ENCODE measurements at regions not wholly inside any gene's neighbourhood (a gene's known extent, or its start where the extent isn't known, plus 50 kb on each side); places are given as distances from the start of the nearest gene placed in this dataset.

DNA sequence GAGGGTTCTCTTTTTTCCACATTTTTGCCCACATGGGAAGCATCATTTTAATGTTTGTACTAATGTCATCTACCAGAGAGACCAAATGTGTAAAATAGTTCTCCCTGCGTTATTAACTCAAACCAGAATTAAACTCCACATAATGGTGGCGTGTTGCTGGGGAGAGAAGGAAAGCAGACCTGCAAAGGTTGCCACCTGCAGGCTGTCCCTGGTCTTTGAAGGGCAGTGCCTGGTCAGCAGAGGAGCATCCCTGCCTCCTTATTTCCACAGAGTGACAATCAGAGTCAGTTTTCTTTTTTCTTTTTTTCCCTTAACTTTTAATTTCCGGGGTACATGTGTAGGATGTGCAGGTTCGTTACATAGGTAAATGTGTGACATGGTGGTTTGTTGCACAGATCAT is 214.5 kb downstream of the TBX18 start:
- H3K36me3 ChIP-seq (ENCODE audit: insufficient read depth, low read length): no peaks in the 10 kb centered on the region
- H3K4me1 ChIP-seq (ENCODE audit: control insufficient read depth, insufficient read depth, low read length): peaks cover 19% of the 10 kb centered on the region
- H3K4me3 ChIP-seq (ENCODE audit: low read length): no peak overlapping the region
- H3K9ac ChIP-seq (ENCODE audit: low read depth, low read length): no peak overlapping the region
- no peaks in the 10 kb centered on the region for H3K27me3 ChIP-seq (ENCODE audit: control insufficient read depth, insufficient read depth, low read length)
- no peaks in the 10 kb centered on the region for H3K9me3 ChIP-seq (replicated peaks; ENCODE audit: low read length)
- no peak overlapping the region for H3K4me2 ChIP-seq (ENCODE audit: low read length)

DNA sequence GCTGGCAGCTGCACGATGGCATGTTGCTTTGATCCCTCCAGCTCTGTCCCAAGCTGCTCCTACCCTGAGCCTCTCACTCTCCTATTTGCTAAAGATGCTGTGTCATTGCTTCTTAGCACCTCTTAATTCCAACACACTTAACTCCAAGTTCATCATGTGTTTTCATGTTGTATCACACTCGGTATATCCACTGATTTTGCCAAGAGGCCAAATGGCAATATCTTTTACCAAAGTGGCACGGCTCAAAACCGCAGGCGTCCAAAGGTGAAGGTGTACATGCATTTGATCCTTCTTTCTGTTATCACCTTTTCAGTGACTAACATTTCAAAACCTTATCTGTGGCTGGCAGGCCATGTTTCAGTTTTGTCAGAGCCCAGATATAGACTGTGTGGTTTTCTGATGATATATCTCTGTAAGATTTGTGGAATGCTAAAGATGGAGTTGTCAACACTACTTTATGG is 217.0 kb downstream of the TBX18 start:
- no peak overlapping the region for H3K9ac ChIP-seq (ENCODE audit: low read depth, low read length)
- H3K4me1 ChIP-seq (ENCODE audit: control insufficient read depth, insufficient read depth, low read length): peaks cover 7% of the 10 kb centered on the region
- no peak overlapping the region for H3K4me3 ChIP-seq (ENCODE audit: low read length)

GRCh38 chr6:84546427-84546914 is 217.9 kb downstream of the TBX18 start:
- no peak overlapping the region for H3K9ac ChIP-seq (ENCODE audit: low read depth, low read length)

More for the DNA sequence above, 217.0 kb downstream of the TBX18 start:
- Histone ChIP-seq H3K27me3 (ENCODE audit: control insufficient read depth, insufficient read depth, low read length) (no peaks in the 10 kb centered on the region), H3K9me3 (replicated peaks; ENCODE audit: low read length) (no peaks in the 10 kb centered on the region), H3K36me3 (ENCODE audit: insufficient read depth, low read length) (no peaks in the 10 kb centered on the region), H3K4me2 (ENCODE audit: low read length) (no peak overlapping the region)

GRCh38 chr6:84539122-84539856 is 225.1 kb downstream of the TBX18 start:
- H3K36me3 ChIP-seq (ENCODE audit: insufficient read depth, low read length): no peaks in the 10 kb centered on the region
- no peak overlapping the region for H3K4me2 ChIP-seq (ENCODE audit: low read length)
- no peak overlapping the region for H3K4me3 ChIP-seq (ENCODE audit: low read length)
- H3K4me1 ChIP-seq (ENCODE audit: control insufficient read depth, insufficient read depth, low read length): peaks cover 4% of the 10 kb centered on the region
- H3K9me3 ChIP-seq (replicated peaks; ENCODE audit: low read length): no peaks in the 10 kb centered on the region
- no peak overlapping the region for H3K9ac ChIP-seq (ENCODE audit: low read depth, low read length)
- H3K27me3 ChIP-seq (ENCODE audit: control insufficient read depth, insufficient read depth, low read length): no peaks in the 10 kb centered on the region

More at GRCh38 chr6:84546427-84546914, 217.9 kb downstream of the TBX18 start:
- Histone ChIP-seq H3K4me2 (ENCODE audit: low read length) (no peak overlapping the region), H3K27me3 (ENCODE audit: control insufficient read depth, insufficient read depth, low read length) (no peaks in the 10 kb centered on the region), H3K4me3 (ENCODE audit: low read length) (no peak overlapping the region), H3K36me3 (ENCODE audit: insufficient read depth, low read length) (no peaks in the 10 kb centered on the region), H3K4me1 (ENCODE audit: control insufficient read depth, insufficient read depth, low read length) (peaks cover 7% of the 10 kb centered on the region), H3K9me3 (replicated peaks; ENCODE audit: low read length) (no peaks in the 10 kb centered on the region)

- no peak overlapping the region for H3K4me2 ChIP-seq (ENCODE audit: low read length)
- H3K9me3 ChIP-seq (replicated peaks; ENCODE audit: low read length): no peaks in the 10 kb centered on the region
- no peaks in the 10 kb centered on the region for H3K27me3 ChIP-seq (ENCODE audit: control insufficient read depth, insufficient read depth, low read length)
- H3K4me3 ChIP-seq (ENCODE audit: low read length): no peak overlapping the region
- no peaks in the 10 kb centered on the region for H3K36me3 ChIP-seq (ENCODE audit: insufficient read depth, low read length)
- peaks cover 4% of the 10 kb centered on the region for H3K4me1 ChIP-seq (ENCODE audit: control insufficient read depth, insufficient read depth, low read length)
- no peak overlapping the region for H3K9ac ChIP-seq (ENCODE audit: low read depth, low read length)
Observed at GRCh38 chr6:84536885-84537638, 227.3 kb downstream of the TBX18 start.

DNA sequence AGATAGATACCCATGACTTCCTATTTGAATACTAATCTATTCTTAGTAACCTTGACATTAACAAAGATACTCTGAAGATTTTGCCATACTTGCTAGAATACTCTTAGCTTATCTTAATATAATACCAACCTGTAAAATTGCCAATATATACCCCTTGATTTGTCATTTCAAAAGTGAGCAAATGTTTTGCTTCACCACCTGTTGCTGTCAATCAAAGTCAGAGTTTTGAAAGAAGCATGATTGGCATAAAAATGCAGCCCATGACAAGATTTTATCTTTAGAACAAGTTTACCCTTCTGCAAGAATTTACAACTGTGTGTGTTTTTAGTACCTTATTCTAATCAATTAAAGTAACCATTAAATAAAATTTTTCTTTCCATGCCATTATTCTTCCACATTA is 236.2 kb downstream of the TBX18 start:
- no peak overlapping the region for H3K4me2 ChIP-seq (ENCODE audit: low read length)
- H3K9ac ChIP-seq (ENCODE audit: low read depth, low read length): no peak overlapping the region
- H3K4me3 ChIP-seq (ENCODE audit: low read length): no peak overlapping the region
- H3K9me3 ChIP-seq (replicated peaks; ENCODE audit: low read length): no peaks in the 10 kb centered on the region
- no peaks in the 10 kb centered on the region for H3K36me3 ChIP-seq (ENCODE audit: insufficient read depth, low read length)
- no peaks in the 10 kb centered on the region for H3K27me3 ChIP-seq (ENCODE audit: control insufficient read depth, insufficient read depth, low read length)
- peaks cover 17% of the 10 kb centered on the region for H3K4me1 ChIP-seq (ENCODE audit: control insufficient read depth, insufficient read depth, low read length)

DNA sequence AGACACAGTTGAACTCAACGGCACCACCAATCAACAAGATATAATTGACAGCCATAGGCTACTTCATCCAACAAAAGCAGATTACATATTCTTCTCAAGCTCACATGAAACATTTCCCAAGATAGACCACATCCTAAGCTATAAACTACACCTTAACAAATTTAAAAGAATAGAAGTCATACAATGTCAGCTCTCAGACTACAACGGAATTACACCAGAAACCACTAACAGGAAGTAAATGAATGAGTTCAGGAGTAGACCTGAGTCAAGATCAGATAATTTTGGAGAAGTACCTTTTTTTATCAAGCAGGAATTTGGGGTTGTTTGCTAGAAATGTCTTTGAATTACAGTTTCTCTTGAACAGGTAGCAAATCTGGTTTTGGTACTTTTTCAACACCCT is 237.8 kb downstream of the TBX18 start:
- H3K9ac ChIP-seq (ENCODE audit: low read depth, low read length): no peak overlapping the region
- H3K27me3 ChIP-seq (ENCODE audit: control insufficient read depth, insufficient read depth, low read length): no peaks in the 10 kb centered on the region
- no peaks in the 10 kb centered on the region for H3K9me3 ChIP-seq (replicated peaks; ENCODE audit: low read length)
- H3K4me2 ChIP-seq (ENCODE audit: low read length): no peak overlapping the region
- H3K4me1 ChIP-seq (ENCODE audit: control insufficient read depth, insufficient read depth, low read length): peaks cover 31% of the 10 kb centered on the region
- H3K4me3 ChIP-seq (ENCODE audit: low read length): no peak overlapping the region
- H3K36me3 ChIP-seq (ENCODE audit: insufficient read depth, low read length): no peaks in the 10 kb centered on the region

DNA sequence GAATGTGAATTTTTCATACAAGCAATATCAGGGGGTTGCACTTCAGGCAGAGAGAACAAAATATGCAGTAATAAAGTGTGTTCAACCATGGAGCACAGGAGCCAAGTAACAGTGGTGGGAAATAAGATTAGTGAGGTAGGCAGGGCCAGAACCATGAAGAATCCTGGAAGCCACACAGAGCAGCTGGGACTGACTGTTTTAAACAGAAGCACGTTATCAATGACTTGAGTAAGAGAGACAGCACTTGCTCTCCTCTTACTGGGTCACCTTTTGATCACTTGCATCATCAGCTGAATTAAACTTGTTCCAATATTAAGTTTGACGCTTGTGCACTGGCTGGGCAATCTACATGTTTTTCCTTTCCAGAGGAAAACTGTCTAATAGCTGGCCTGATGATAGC is 238.5 kb downstream of the TBX18 start:
- Histone ChIP-seq H3K9me3 (replicated peaks; ENCODE audit: low read length) (no peaks in the 10 kb centered on the region), H3K9ac (ENCODE audit: low read depth, low read length) (no peak overlapping the region), H3K36me3 (ENCODE audit: insufficient read depth, low read length) (no peaks in the 10 kb centered on the region), H3K4me3 (ENCODE audit: low read length) (no peak overlapping the region), H3K4me1 (ENCODE audit: control insufficient read depth, insufficient read depth, low read length) (peaks cover 38% of the 10 kb centered on the region), H3K4me2 (ENCODE audit: low read length) (no peak overlapping the region), H3K27me3 (ENCODE audit: control insufficient read depth, insufficient read depth, low read length) (no peaks in the 10 kb centered on the region)

- H3K9me3 ChIP-seq (replicated peaks; ENCODE audit: low read length): no peaks in the 10 kb centered on the region
- no peak overlapping the region for H3K9ac ChIP-seq (ENCODE audit: low read depth, low read length)
- no peaks in the 10 kb centered on the region for H3K36me3 ChIP-seq (ENCODE audit: insufficient read depth, low read length)
- no peak overlapping the region for H3K4me2 ChIP-seq (ENCODE audit: low read length)
- H3K4me3 ChIP-seq (ENCODE audit: low read length): no peak overlapping the region
- H3K27me3 ChIP-seq (ENCODE audit: control insufficient read depth, insufficient read depth, low read length): no peaks in the 10 kb centered on the region
- H3K4me1 ChIP-seq (ENCODE audit: control insufficient read depth, insufficient read depth, low read length): peaks cover 47% of the 10 kb centered on the region
Observed at GRCh38 chr6:84524636-84525035, 239.8 kb downstream of the TBX18 start.

DNA sequence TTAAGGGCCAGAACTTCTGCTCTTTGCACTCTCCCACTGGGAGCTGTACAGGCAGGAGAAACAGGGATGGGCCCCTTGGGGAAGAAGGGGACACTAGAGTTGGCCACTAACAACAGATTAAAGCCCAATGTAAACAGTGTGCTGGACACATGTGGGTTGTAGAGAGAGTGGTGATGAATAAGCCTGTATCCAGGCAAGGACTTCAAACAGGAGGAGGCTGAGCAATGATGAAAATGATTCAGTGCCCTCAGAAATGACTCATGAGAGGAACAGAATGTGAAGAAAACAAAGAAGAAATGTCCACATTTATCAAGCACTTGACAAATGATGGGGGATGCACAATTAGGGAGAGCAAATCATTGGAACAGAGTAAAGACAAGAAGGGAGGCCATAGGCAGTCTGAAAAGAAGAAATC is 242.3 kb downstream of the TBX18 start:
- peaks cover 55% of the 10 kb centered on the region for H3K4me1 ChIP-seq (ENCODE audit: control insufficient read depth, insufficient read depth, low read length)
- no peak overlapping the region for H3K4me3 ChIP-seq (ENCODE audit: low read length)
- no peaks in the 10 kb centered on the region for H3K27me3 ChIP-seq (ENCODE audit: control insufficient read depth, insufficient read depth, low read length)
- H3K4me2 ChIP-seq (ENCODE audit: low read length): peak overlapping the region; percentile 43
- no peaks in the 10 kb centered on the region for H3K9me3 ChIP-seq (replicated peaks; ENCODE audit: low read length)
- no peak overlapping the region for H3K9ac ChIP-seq (ENCODE audit: low read depth, low read length)
- H3K36me3 ChIP-seq (ENCODE audit: insufficient read depth, low read length): no peaks in the 10 kb centered on the region

DNA sequence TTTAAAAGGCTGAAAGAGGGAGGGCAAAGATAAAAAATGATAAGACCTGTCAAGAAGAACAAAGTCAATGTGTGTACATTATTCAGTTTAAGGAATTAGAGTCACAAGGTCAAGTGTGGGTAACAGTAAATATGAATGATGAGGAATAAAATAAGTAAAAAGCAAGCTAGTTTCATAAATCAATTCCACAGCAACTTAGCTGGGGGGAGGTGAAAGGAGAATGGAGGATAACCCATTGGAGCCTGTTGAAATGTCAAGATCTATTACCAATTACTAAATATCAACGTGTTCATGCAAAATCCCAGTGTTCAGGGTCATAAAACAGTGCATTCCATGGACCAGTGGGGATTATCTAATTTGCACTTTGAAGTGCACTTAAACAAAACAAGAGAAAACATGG is 242.9 kb downstream of the TBX18 start:
- H3K4me3 ChIP-seq (ENCODE audit: low read length): no peak overlapping the region
- no peak overlapping the region for H3K9ac ChIP-seq (ENCODE audit: low read depth, low read length)
- H3K4me1 ChIP-seq (ENCODE audit: control insufficient read depth, insufficient read depth, low read length): peaks cover 58% of the 10 kb centered on the region
- peak overlapping the region; percentile 13 for H3K4me2 ChIP-seq (ENCODE audit: low read length)
- H3K27me3 ChIP-seq (ENCODE audit: control insufficient read depth, insufficient read depth, low read length): no peaks in the 10 kb centered on the region
- H3K9me3 ChIP-seq (replicated peaks; ENCODE audit: low read length): no peaks in the 10 kb centered on the region
- H3K36me3 ChIP-seq (ENCODE audit: insufficient read depth, low read length): no peaks in the 10 kb centered on the region

All from skeletal muscle satellite cell (primary cell).